ENCODE measurements at regions not wholly inside any gene's neighbourhood (a gene's known extent, or its start where the extent isn't known, plus 50 kb on each side); places are given as distances from the start of the nearest gene placed in this dataset.

- peak in 1 of 2 experiments; percentile 32 for DNase-seq (ENCODE audit: low read depth in 1 of 2, low spot score in 2 of 2)
- no peak for FAIRE-seq
- Histone ChIP-seq H2BK120ac (replicated peaks; ENCODE audit: low read depth, low read length) (no peak overlapping the region), H2AFZ (ENCODE audit: low read length) (no peak overlapping the region), H3K4me1 (replicated peaks in 1 of 4; ENCODE audit: control insufficient read depth in 3 of 4, insufficient read depth in 4 of 4, low read length in 3 of 4) (peaks cover 0 to 6% (median 3%) of the 10 kb centered on the region in 4 experiments; a peak in 4 of 7 replicates), H4K20me1 (replicated peaks in 1 of 2; ENCODE audit: control insufficient read depth in 1 of 2, insufficient read depth in 2 of 2, low read length in 2 of 2) (no peaks in the 10 kb centered on the region), H3K9me3 (ENCODE audit: insufficient read depth in 2 of 2, low read depth in 1 of 2, low read length in 1 of 2) (no peaks in the 10 kb centered on the region; a peak in 1 of 4 replicates), H3K4me3 (ENCODE audit: extremely low read depth in 1 of 4, insufficient read depth in 2 of 4, low read depth in 3 of 4, low read length in 4 of 4) (no peak overlapping the region), H2BK12ac (ENCODE audit: low read depth, low read length) (no peak overlapping the region), H3K23ac (ENCODE audit: insufficient read length) (no peak overlapping the region), H2AK5ac (ENCODE audit: low read depth, low read length) (no peak overlapping the region), H3K14ac (ENCODE audit: insufficient read length) (no peak overlapping the region), H2BK20ac (ENCODE audit: low read length) (no peak overlapping the region), H3K27ac (ENCODE audit: low read depth, low read length) (no peak overlapping the region), H3K79me1 (ENCODE audit: low read depth, low read length) (no peaks in the 10 kb centered on the region), H3K18ac (ENCODE audit: extremely low read depth, low read length) (no peak overlapping the region), H4K5ac (ENCODE audit: insufficient read length, low read depth, low read length) (no peak overlapping the region), H3K36me3 (ENCODE audit: control insufficient read depth in 2 of 4, insufficient read depth in 4 of 4, low read length in 3 of 4) (no peaks in the 10 kb centered on the region), H3K27me3 (replicated peaks in 1 of 4; ENCODE audit: control insufficient read depth in 3 of 4, extremely low read depth in 1 of 4, insufficient read depth in 3 of 4, low read length in 3 of 4) (no peaks in the 10 kb centered on the region), H3K4me2 (ENCODE audit: insufficient read depth in 1 of 2, low read depth in 2 of 2, low read length in 2 of 2) (no peak overlapping the region), H2BK5ac (ENCODE audit: low read depth, low read length) (no peak overlapping the region), H3K79me2 (ENCODE audit: control insufficient read depth in 1 of 2, insufficient read depth in 2 of 2, low read length in 2 of 2) (no peaks in the 10 kb centered on the region), H3K4ac (replicated peaks; ENCODE audit: insufficient read length, low read depth, low read length) (no peak overlapping the region), H3K9ac (replicated peaks in 1 of 4; ENCODE audit: extremely low read depth in 1 of 4, low read depth in 3 of 4, low read length in 3 of 4) (no peak overlapping the region), H4K8ac (ENCODE audit: extremely low read depth, insufficient read depth, low read length) (no peak overlapping the region), H3K56ac (replicated peaks; ENCODE audit: insufficient read length, low read depth, low read length) (no peak overlapping the region), H2BK15ac (ENCODE audit: low read length) (no peak overlapping the region), H3K23me2 (ENCODE audit: low read depth, low read length) (no peaks in the 10 kb centered on the region), H4K91ac (replicated peaks; ENCODE audit: insufficient read length, low read length) (no peak overlapping the region)
- ChIA-PET CTCF (ENCODE audit: partially characterized antibody) (no interaction called here), POLR2A (ENCODE audit: partially characterized antibody) (no interaction called here)
- 90% methylated on average over 4 of the region's 4 CpGs; no CpG with 5 or more reads in 1 of the 2 experiments for WGBS, 2 experiments (ENCODE audit: extremely low coverage in 1 of 2, insufficient coverage in 1 of 2, insufficient read length in 1 of 2, insufficient replicate concordance in 2 of 2, low coverage in 1 of 2, low lambda C conversion rate in 2 of 2, missing lambda C conversion rate in 1 of 2)
- TF ChIP-seq CBX5 (IDR thresholded peaks at IDR 0.05; ENCODE audit: low read depth, low read length) (no peak), BRCA1 (IDR thresholded peaks at IDR 0.05; ENCODE audit: low read depth, low read length) (no peak)
Measured at GRCh38 chr11:134543645-134544044, 131.6 kb upstream of the B3GAT1 start.
